Endodermal cell (in vitro differentiated cells): ENCODE measurements at regions not wholly inside any gene's neighbourhood (a gene's known extent, or its start where the extent isn't known, plus 50 kb on each side); places are given as distances from the start of the nearest gene placed in this dataset.

Experiments used
- DNase-seq: peaks from one replicate; pipeline ENCODE4 v3.0.0-alpha.2; 2017
- H3K27ac ChIP-seq: 2 replicates; pipeline ENCODE4 v1.5.1; 2013; ENCODE audit warnings: mild to moderate bottlenecking, low read depth, low read length, moderate library complexity
- H3K27me3 ChIP-seq: 2 replicates; pipeline ENCODE4 v1.6.1; 2013; ENCODE audit warnings: mild to moderate bottlenecking, low read length, moderate library complexity; ENCODE audit not compliant: insufficient read depth, control insufficient read depth, poor library complexity, severe bottlenecking
- H3K36me3 ChIP-seq: 2 replicates; pipeline ENCODE4 v1.7.0; 2013; ENCODE audit warnings: mild to moderate bottlenecking, low read length, moderate library complexity; ENCODE audit not compliant: control insufficient read depth, insufficient read depth
- H3K4me1 ChIP-seq: one replicate; pipeline ENCODE4 v1.7.0; 2013; ENCODE audit warnings: low read length; ENCODE audit not compliant: control insufficient read depth, insufficient read depth
- H3K4me3 ChIP-seq: 2 replicates; pipeline ENCODE4 v1.5.1; 2013; ENCODE audit warnings: mild to moderate bottlenecking, low read length, moderate library complexity
- H3K9ac ChIP-seq: 2 replicates; pipeline ENCODE4 v1.6.1; 2013; ENCODE audit warnings: mild to moderate bottlenecking, low read length, moderate library complexity; ENCODE audit not compliant: poor library complexity, severe bottlenecking; ENCODE audit errors: extremely low read depth
- H3K9me3 ChIP-seq: 2 replicates; pipeline ENCODE4 v1.6.1; 2013; ENCODE audit warnings: mild to moderate bottlenecking, low read length, moderate library complexity; ENCODE audit not compliant: control insufficient read depth
- H3K27ac Mint-ChIP-seq: 2 replicates; pipeline ENCODE4 v1.8.0; 2020; ENCODE audit warnings: mixed read lengths
- H3K27me3 Mint-ChIP-seq: 2 replicates; pipeline ENCODE4 v1.8.0; 2021; ENCODE audit warnings: mild to moderate bottlenecking, mixed read lengths; ENCODE audit not compliant: insufficient read depth
- H3K36me3 Mint-ChIP-seq: 2 replicates; pipeline ENCODE4 v1.8.0; 2020; ENCODE audit warnings: low read depth, mixed read lengths
- H3K4me1 Mint-ChIP-seq: 2 replicates; pipeline ENCODE4 v1.8.0; 2020; ENCODE audit warnings: mixed read lengths
- H3K4me3 Mint-ChIP-seq: 2 replicates; pipeline ENCODE4 v1.8.0; 2020; ENCODE audit warnings: mild to moderate bottlenecking, moderate library complexity, mixed read lengths
- H3K9me3 Mint-ChIP-seq: 2 replicates; pipeline ENCODE4 v1.8.0; 2020; ENCODE audit warnings: mild to moderate bottlenecking, mixed read lengths
- WGBS, 2 experiments: methylation state at CpG; one replicate each; pipeline versions ENCODE4 v1.1.5 to v1.1.7; 2013; ENCODE audit warnings: missing lambda C conversion rate in 2 of 2, mixed read lengths in 1 of 2; ENCODE audit not compliant: insufficient coverage in 1 of 2, insufficient read length in 1 of 2; 5-methylcytosine and 5-hydroxymethylcytosine counted together
- TF ChIP-seq, protein P1 (sequence below): fragments of 200-600 bp; sonication (generic); conservative IDR thresholded peaks from 2 replicates; pipeline ENCODE4 v1.5.0; 2021; ENCODE audit warnings: antibody characterized with exemption, mild to moderate bottlenecking

DNA sequence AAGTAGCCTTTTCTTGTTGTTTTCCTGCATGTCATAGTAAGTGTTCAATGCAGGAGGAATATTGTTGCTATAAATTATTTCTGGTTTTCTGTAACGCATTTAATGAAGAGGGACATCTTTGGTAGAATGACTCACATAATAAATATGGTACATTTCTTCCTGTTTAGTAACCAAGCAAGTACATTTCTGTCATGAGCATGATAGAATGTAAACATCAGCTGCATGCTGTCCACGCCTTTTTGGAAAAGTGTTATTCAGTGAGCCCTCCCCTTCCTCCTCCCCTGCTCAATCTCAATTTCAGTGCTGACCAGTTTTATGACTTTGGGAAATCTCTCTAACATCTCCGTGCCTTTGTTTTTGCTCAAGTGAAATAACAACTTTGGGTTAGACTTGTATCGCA, 664.0 kb downstream of the XPNPEP1 start:
- Histone ChIP-seq H3K9me3 (peaks cover 62% of the 10 kb centered on the region), H3K4me1 (no peaks in the 10 kb centered on the region), H3K27me3 (no peaks in the 10 kb centered on the region), H3K4me3 (no peak overlapping the region), H3K27ac (no peak overlapping the region), H3K9ac (no peak overlapping the region), H3K36me3 (no peaks in the 10 kb centered on the region)
- Mint-ChIP-seq H3K4me3 (no peak overlapping the region), H3K4me1 (no peaks in the 10 kb centered on the region), H3K27me3 (no peaks in the 10 kb centered on the region), H3K9me3 (peaks cover 37% of the 10 kb centered on the region), H3K27ac (no peak overlapping the region), H3K36me3 (no peaks in the 10 kb centered on the region)
- no peak for DNase-seq
- TF ChIP-seq, protein P1, sequence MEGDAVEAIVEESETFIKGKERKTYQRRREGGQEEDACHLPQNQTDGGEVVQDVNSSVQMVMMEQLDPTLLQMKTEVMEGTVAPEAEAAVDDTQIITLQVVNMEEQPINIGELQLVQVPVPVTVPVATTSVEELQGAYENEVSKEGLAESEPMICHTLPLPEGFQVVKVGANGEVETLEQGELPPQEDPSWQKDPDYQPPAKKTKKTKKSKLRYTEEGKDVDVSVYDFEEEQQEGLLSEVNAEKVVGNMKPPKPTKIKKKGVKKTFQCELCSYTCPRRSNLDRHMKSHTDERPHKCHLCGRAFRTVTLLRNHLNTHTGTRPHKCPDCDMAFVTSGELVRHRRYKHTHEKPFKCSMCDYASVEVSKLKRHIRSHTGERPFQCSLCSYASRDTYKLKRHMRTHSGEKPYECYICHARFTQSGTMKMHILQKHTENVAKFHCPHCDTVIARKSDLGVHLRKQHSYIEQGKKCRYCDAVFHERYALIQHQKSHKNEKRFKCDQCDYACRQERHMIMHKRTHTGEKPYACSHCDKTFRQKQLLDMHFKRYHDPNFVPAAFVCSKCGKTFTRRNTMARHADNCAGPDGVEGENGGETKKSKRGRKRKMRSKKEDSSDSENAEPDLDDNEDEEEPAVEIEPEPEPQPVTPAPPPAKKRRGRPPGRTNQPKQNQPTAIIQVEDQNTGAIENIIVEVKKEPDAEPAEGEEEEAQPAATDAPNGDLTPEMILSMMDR = no peak
- WGBS, 2 experiments = 84 to 91% methylated on average over 2 to 4 of the region's 4 CpGs

GRCh38 chr10:109253306-109253705, 670.0 kb downstream of the XPNPEP1 start:
- Histone ChIP-seq H3K9me3 (peaks cover 46% of the 10 kb centered on the region), H3K4me1 (no peaks in the 10 kb centered on the region), H3K27ac (no peak overlapping the region), H3K36me3 (no peaks in the 10 kb centered on the region), H3K4me3 (no peak overlapping the region), H3K9ac (no peak overlapping the region), H3K27me3 (no peaks in the 10 kb centered on the region)
- Mint-ChIP-seq H3K9me3 (no peaks in the 10 kb centered on the region), H3K4me3 (no peak overlapping the region), H3K27ac (no peak overlapping the region), H3K36me3 (no peaks in the 10 kb centered on the region), H3K4me1 (peaks cover 7% of the 10 kb centered on the region), H3K27me3 (no peaks in the 10 kb centered on the region)
- WGBS, 2 experiments = 58 to 100% methylated on average over 1 to 3 of the region's 3 CpGs
- TF ChIP-seq, protein P1 = no peak
- DNase-seq = no peak

GRCh38 chr10:109250152-109250551, 673.2 kb downstream of the XPNPEP1 start:
- no peak for DNase-seq
- 68 to 87% methylated on average over 3 to 4 of the region's 4 CpGs for WGBS, 2 experiments

More at GRCh38 chr10:109250152-109250551, 673.2 kb downstream of the XPNPEP1 start:
- no peaks in the 10 kb centered on the region for H3K27me3 Mint-ChIP-seq
- no peak overlapping the region for H3K4me3 Mint-ChIP-seq
- Histone ChIP-seq H3K4me3 (no peak overlapping the region), H3K9me3 (peaks cover 52% of the 10 kb centered on the region), H3K4me1 (no peaks in the 10 kb centered on the region), H3K27ac (no peak overlapping the region), H3K27me3 (no peaks in the 10 kb centered on the region), H3K9ac (no peak overlapping the region), H3K36me3 (no peaks in the 10 kb centered on the region)
- no peak overlapping the region for H3K27ac Mint-ChIP-seq
- TF ChIP-seq, protein P1 = no peak
- H3K36me3 Mint-ChIP-seq = no peaks in the 10 kb centered on the region
- H3K9me3 Mint-ChIP-seq = no peaks in the 10 kb centered on the region
- H3K4me1 Mint-ChIP-seq = peaks cover 8% of the 10 kb centered on the region
